Gastrocnemius medialis (tissue), 4 donors: ENCODE measurements at regions not wholly inside any gene's neighbourhood (a gene's known extent, or its start where the extent isn't known, plus 50 kb on each side); places are given as distances from the start of the nearest gene placed in this dataset.

Source experiments
- CTCF ChIP-seq, 5 experiments: fragments of 450-650 bp in 3 of 5; fragments of 200-600 bp in 2 of 5; sonication (generic) in 2 of 5; IDR thresholded peaks in 4 of 5; conservative IDR thresholded peaks in 1 of 5; 1 replicate in 4 of 5; 2 replicates in 1 of 5; pipeline ENCODE4 v1.5.1; 2016 to 2019; ENCODE audit warnings: antibody characterized with exemption in 5 of 5, mild to moderate bottlenecking in 3 of 5, moderate library complexity in 3 of 5
- POLR2A ChIP-seq, 2 donors: fragments of 450-650 bp; IDR thresholded peaks; one replicate each; pipeline ENCODE4 v1.6.1; 2017; ENCODE audit warnings: antibody characterized with exemption in 2 of 2, mild to moderate bottlenecking in 2 of 2, moderate library complexity in 2 of 2

GRCh38 chr6:67501755-67502154 lies 1133.3 kb upstream of the ADGRB3 start:
- TF ChIP-seq CTCF (IDR thresholded peaks at IDR 0.05 in 4 of 5, conservative IDR thresholded peaks at IDR 0.05 in 1 of 5) (no peak), POLR2A (IDR thresholded peaks at IDR 0.05) (no peak)
